Activated naive CD4-positive, alpha-beta T cell treated with anti-CD3 and anti-CD28 coated beads, Interleukin-2, amount 50 U/mL, for 72 hours (primary cell): ENCODE measurements at regions not wholly inside any gene's neighbourhood (a gene's known extent, or its start where the extent isn't known, plus 50 kb on each side); places are given as distances from the start of the nearest gene placed in this dataset.
A peak's percentile ranks its signal among the peaks of the same experiment; 100 is the strongest.

ENCODE experiments used
- ATAC-seq, 2 donors: fragments of 150-1000 bp; cut with Tn5 transposase; 2 replicates each; pipeline ENCODE4 v1.10.0; 2021; ENCODE audit warnings: mild to moderate bottlenecking in 2 of 2, moderate library complexity in 2 of 2
- DNase-seq, 2 donors: peaks; one replicate each; pipeline ENCODE4 v3.0.0; 2021 to 2022; ENCODE audit warnings: low spot score in 2 of 2
- H3K27ac Mint-ChIP-seq, 2 donors: one replicate each; pipeline ENCODE4 v1.8.0; 2022; ENCODE audit warnings: mild to moderate bottlenecking in 2 of 2, mixed read lengths in 2 of 2
- H3K36me3 Mint-ChIP-seq, 2 donors: one replicate each; pipeline ENCODE4 v1.8.0; 2022; ENCODE audit warnings: mixed read lengths in 2 of 2
- H3K9me3 Mint-ChIP-seq, 2 donors: one replicate each; pipeline ENCODE4 v1.8.0; 2022; ENCODE audit warnings: mixed read lengths in 2 of 2

DNA sequence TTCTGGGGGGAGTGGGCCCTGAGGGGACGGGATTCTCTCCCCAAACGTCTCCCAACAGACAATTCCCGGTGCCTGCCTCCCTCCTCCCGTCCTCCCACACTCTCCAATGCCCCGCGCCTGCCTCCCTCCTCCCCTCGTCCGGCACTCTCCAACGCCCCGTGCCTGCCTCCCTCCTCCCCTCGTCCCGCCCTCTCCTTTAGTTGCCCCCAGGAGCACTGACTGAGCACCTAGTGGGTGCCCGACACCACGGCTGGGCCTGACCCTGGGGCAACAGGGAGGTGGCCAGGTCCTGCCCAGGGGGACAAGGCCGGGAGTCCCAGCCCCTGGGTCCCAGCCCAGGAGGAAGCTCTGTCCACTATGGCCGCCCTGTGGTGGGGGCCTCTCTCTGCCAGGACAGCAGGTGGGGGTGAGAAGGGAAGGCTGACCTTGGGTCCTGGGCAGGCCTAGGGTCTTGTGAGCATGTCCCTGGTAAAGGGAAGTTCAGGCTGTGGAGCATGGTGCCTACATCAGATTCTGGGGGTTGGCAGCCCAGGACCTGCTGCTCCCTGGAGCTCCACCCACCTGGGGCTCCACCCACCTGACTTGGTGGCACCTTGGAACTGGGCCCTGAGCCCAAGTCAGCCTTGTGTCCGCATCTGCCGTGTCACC, 942.3 kb downstream of the BRD1 start:
- peak in 1 of 2 donors; percentile 33 for DNase-seq
- H3K36me3 Mint-ChIP-seq = no peaks in the 10 kb centered on the region
- H3K27ac Mint-ChIP-seq = no peak overlapping the region
- H3K9me3 Mint-ChIP-seq = no peaks in the 10 kb centered on the region
- ATAC-seq = no peak

DNA sequence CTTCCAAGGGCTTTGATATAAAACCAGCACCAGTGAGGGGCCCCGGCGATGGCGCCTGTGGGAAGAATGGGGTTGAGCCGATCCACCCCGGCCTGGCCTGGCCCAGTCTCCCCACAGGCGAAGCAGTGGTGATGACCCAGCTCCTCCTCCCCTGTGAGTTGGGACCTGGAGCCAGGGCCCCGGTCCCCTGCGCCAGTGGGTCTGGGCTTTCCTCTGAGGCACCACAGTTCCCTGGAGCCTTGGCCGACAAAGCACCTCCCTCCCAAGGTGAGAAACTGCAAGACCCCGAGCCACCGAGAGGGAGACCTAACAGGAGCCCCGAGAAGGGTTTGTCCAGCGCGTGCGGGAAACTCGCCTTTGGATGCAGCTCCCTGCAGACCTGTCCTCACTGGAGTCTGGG, 942.9 kb downstream of the BRD1 start:
- no peaks in the 10 kb centered on the region for H3K36me3 Mint-ChIP-seq
- DNase-seq (peak in 1 of 2 donors; percentile 37), ATAC-seq (no peak)
- H3K9me3 Mint-ChIP-seq = no peaks in the 10 kb centered on the region
- no peak overlapping the region for H3K27ac Mint-ChIP-seq

DNA sequence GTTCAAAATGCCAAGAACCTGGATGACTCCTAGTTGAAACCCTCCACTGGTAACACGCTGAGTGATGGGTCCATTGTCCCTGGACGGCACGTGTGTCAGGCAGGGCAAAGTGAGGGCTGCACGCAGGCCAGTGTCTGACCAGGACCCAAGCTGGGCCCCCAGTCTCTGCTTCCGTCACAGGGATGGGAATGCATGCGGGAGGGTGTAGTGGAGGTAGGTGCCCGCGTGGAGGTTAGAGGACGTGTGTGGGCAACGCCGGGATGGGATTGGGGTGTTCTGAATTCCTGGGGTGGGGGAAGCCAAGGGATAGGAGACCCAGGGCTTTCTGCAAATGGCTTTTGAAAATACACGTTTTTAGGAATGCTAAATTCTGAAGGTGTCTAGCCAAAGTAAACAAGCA, 943.3 kb downstream of the BRD1 start:
- DNase-seq (peak in 1 of 2 donors; percentile 23), ATAC-seq (no peak)

DNA sequence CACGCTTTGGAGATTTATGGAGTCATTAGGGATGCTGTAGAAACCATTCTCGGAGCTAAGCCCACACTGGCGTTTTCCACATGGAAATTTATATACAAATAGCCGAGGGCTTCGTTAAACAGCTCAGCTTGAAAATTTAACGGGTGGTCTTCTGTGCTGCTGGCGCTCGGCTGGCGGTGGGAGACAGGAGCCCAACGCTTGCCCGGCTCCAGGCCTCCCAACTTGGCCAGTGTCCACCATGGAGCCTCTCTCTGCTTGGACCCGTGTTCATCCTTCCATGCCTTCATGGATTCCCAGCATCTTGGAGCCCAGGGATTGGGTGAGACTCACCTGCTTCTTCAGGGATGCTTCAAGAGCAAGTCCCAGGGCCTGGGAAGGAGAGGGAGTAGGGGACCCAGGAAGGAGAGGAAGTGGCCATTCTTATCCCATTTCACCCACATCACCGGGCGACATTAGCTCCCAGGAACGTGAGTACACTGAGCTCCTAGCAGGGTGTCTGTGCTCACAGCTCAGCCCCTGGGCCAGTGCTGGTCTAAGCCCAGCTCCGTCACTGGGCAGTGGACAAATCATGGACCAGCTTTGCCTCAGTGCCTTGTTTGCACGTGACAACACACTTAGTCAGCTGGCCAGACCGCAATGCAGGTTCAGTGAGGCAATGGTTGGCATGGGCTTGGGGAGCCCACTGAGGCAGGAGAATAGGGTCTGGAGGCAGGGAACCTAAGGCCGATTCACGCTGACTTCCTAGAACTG, 944.3 kb downstream of the BRD1 start:
- Mint-ChIP-seq H3K27ac (no peak overlapping the region), H3K36me3 (no peaks in the 10 kb centered on the region), H3K9me3 (no peaks in the 10 kb centered on the region)
- ATAC-seq (no peak), DNase-seq (no peak)

More for the DNA sequence above, 943.3 kb downstream of the BRD1 start:
- Mint-ChIP-seq H3K27ac (no peak overlapping the region), H3K36me3 (no peaks in the 10 kb centered on the region), H3K9me3 (no peaks in the 10 kb centered on the region)

DNA sequence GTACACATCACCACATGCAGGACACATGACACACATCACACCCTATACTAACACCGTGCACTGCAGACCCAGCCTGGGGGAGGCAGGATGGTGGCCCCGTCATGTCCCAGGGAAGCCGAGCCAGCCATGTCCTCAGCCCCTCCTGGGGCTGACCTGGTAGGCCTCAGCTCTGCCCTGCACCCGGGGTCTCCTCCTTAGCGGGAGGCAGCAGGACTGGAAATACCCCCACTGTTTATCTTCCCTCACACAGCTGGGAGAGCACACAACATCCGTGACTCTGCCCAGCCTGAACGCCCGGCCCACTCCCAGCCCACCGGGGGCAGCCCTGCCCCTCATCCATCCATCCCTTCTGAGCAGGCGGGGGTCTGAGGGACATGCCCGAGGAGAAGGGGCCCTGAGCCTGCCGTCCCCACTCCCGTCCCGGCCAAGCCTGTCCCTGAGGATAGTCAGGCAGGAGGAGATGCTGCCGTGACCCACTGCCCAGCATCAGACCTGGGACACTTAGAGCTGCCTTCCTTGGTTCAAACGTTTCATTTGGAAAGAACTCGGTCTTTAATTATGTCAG, 945.0 kb downstream of the BRD1 start:
- Mint-ChIP-seq H3K27ac (no peak overlapping the region), H3K9me3 (no peaks in the 10 kb centered on the region), H3K36me3 (no peaks in the 10 kb centered on the region)
- ATAC-seq (no peak), DNase-seq (no peak)

DNA sequence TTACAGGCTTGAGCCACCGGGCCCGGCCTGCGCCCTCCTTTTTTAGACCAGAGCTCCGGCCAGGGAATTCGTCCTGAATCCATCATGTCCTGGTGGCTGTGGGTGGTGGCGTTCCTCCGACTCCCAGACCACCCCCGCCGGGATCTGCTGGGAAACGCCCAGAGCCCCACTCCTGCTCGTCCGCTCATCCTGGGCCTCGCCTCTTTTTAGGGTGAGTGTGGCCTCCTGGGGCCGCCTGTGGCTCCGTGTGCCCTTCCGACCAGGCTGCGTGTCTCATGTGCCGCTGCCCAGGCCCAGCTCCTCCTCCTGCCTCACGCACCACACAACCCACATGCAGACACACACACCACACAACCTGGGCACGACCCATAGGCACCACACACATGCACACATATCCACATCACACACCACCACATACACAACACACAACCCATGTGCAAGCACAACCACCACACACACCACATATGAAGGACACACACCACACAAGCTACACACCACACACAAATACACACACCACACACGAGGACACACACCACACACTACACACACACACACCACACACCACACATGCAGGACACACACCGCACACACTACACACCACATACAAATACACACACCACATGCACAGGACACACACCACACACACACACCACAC, 946.2 kb downstream of the BRD1 start:
- H3K36me3 Mint-ChIP-seq = no peaks in the 10 kb centered on the region
- no peak for DNase-seq
- no peak for ATAC-seq
- no peak overlapping the region for H3K27ac Mint-ChIP-seq
- no peaks in the 10 kb centered on the region for H3K9me3 Mint-ChIP-seq

DNA sequence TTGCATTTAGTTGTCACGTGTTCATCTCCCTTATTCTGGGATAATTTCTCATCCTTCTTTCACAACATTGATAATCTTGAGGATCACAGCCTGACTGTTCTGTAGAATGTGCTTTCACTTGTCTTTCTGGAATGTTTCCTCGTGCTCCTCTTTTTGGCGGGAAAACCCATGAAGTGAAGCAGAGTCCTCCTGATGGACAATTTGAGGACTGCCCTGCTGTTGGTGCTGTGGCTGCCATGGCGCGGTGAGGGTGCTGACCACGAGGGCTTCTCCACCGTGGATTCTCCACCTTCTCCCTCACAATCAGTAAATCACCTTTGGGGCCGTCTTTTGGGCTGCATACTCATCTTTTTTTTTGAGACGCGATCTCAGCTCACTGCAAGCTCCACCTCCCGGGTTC, 946.9 kb downstream of the BRD1 start:
- ATAC-seq (no peak), DNase-seq (no peak)
- Mint-ChIP-seq H3K36me3 (no peaks in the 10 kb centered on the region), H3K27ac (no peak overlapping the region), H3K9me3 (no peaks in the 10 kb centered on the region)

DNA sequence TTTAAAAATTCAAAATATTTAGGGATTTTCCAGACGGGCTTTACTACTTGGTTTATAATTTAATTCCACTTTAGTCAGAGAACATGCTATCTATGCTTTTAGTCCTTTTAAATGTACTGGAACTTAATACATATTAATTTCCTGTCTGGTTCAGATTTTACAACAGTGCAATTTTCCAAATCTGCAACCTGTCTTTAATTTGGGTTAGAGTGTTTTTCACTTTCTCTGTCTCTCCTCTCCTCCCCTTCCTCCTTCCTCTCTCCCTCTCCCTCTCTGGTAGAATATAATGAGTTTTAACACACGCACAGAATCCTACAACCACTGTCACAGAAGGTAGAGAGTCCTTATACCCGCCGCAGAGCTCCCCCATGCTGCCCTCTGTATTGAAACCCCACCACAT, 950.7 kb downstream of the BRD1 start:
- no peak for ATAC-seq
- H3K27ac Mint-ChIP-seq = no peak overlapping the region
- no peaks in the 10 kb centered on the region for H3K9me3 Mint-ChIP-seq
- no peak for DNase-seq
- H3K36me3 Mint-ChIP-seq = no peaks in the 10 kb centered on the region

DNA sequence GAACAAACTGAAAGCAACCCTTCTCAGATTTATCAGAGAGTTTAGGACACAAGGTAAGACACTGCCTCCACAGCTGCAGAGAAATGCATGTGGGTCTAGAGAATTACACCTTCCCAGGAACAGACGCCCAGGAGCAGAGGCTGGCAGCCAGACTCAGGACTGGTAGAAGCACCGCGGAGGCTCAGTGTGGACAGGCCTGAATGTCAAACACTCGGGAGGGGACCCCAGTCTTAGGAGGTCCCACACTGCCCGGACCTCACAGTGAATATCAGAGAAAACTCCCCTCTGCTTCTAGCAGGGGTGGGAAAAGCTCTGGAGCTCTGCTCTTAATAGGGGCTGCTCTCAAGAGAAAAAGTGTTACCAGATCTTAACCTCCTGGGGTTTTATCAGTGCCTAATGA, 952.7 kb downstream of the BRD1 start:
- DNase-seq (no peak), ATAC-seq (no peak)
- peaks cover 5 to 7% of the 10 kb centered on the region in 2 donors for H3K36me3 Mint-ChIP-seq
- no peak overlapping the region for H3K27ac Mint-ChIP-seq
- H3K9me3 Mint-ChIP-seq = peaks cover 0 to 4% of the 10 kb centered on the region in 2 donors

DNA sequence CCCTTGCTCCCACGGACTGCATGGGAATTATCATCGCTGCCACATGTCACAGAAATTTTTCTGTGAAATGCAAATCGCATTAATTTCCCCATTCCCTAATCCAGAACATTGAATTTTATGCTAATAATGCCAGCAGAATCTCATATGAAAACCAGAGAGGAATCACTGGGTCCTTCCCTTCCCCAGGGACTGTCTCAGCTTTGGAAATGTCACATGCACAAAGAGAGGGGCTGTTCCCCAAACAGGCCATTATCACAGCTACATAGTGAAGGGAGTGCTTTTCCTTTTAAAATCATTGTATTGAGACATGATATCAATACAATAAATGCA, 954.5 kb downstream of the BRD1 start:
- no peak for ATAC-seq
- Mint-ChIP-seq H3K9me3 (peaks cover 0 to 4% of the 10 kb centered on the region in 2 donors), H3K27ac (no peak overlapping the region), H3K36me3 (peaks cover 5 to 7% of the 10 kb centered on the region in 2 donors)
- no peak for DNase-seq

DNA sequence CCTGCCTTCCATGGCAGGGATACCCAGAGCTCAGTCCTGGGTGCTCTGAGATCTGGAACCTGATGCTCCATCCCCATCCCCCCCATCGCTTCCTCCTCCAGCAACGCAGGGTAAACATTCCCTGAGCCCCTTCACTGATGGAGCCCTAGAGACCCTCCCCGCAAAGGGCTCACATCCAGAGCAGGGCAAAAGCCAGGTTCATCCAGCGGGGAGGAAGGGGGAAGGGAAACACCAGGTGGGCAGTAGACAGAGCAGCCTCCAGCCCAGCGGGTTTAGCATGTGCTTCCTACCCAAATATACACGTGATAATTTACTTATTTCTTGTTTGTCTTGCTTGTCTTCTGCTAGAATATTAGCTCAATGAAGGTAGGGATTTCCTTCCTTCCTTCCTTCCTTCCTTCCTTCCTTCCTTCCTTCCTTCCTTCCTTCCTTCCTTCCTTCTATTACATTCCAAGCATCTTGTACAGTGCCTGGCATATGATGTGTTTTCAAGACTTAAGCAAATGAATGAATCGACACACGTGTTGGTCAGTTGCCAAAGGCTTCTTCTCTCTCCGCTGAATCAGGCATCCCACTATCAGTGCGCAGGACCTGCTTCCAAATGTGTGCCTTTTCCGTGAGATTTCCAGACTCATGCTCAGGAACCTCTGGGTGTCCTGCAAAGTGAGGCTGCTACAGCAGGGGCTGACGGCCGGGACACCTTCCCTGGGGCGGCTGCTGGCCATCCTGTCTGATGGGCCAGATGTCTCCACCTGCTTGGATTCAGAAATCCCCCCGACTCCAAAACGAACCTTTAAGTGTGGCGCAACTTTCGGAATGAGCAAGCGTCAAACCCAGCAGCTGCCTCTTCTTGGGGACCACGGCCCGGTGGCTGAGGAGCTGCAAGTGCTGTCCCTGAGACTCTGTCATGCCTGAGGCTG, 955.1 kb downstream of the BRD1 start:
- Mint-ChIP-seq H3K36me3 (peaks cover 5 to 7% of the 10 kb centered on the region in 2 donors), H3K9me3 (peaks cover 0 to 4% of the 10 kb centered on the region in 2 donors)
- DNase-seq = no peak

DNA sequence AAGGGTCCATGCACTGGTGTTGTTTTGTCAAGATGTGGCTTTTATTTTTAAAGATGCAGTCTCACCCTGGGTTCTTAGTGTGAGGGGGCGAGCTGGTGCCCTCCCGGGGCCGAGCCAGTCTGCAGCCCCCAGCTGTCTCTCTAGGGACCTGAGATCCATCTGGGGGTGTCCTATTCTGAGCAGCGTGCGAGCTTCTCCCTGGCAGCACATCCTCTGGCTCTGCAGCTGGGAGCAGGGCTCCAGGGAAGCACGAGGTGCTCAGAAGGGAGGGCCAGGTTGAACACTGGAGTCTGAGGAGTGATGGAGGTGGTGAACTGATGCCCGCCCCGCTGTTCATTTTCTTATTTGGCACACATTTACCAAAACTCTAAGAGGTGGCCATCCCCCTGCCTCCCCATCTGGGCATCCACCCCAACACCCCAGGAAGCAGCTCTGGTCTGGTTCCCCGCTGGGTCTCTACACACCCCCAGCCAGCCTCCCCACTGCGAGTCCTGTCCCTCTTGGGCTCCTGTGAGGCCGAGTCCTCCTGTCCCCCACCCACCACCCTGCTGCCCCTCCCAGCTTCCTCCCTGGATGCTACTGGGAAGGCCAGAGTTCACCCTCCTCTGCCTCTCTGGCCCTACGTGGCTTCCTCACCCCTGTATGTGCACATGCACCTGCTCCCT, 956.4 kb downstream of the BRD1 start:
- ATAC-seq (no peak), DNase-seq (no peak)
- Mint-ChIP-seq H3K27ac (no peak overlapping the region), H3K9me3 (peaks cover 0 to 4% of the 10 kb centered on the region in 2 donors), H3K36me3 (peaks cover 5 to 7% of the 10 kb centered on the region in 2 donors)

More for the DNA sequence above, 955.1 kb downstream of the BRD1 start:
- no peak for ATAC-seq
- no peak overlapping the region for H3K27ac Mint-ChIP-seq

DNA sequence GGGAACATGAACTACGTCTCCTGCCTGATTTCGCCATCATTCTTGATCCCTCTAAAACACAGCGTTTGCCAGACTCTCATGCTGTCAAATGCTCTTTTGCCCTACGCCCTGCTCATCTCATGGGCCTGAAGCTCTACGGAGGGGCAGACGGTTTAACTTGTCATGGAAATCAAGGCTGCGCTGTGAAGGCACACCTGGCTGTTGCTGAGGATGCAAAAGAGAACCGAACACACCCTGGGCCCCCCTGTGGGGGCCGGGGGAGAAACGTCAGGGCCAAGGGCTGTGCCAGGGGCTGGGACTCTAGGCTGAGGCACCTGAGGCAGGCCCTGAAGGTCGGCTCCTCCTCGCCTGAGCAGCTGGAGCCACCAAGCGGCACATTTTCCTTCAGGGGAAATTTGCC, 957.2 kb downstream of the BRD1 start:
- H3K9me3 Mint-ChIP-seq = peaks cover 0 to 4% of the 10 kb centered on the region in 2 donors
- ATAC-seq (no peak), DNase-seq (no peak)
- no peak overlapping the region for H3K27ac Mint-ChIP-seq
- peaks cover 5 to 7% of the 10 kb centered on the region in 2 donors for H3K36me3 Mint-ChIP-seq

DNA sequence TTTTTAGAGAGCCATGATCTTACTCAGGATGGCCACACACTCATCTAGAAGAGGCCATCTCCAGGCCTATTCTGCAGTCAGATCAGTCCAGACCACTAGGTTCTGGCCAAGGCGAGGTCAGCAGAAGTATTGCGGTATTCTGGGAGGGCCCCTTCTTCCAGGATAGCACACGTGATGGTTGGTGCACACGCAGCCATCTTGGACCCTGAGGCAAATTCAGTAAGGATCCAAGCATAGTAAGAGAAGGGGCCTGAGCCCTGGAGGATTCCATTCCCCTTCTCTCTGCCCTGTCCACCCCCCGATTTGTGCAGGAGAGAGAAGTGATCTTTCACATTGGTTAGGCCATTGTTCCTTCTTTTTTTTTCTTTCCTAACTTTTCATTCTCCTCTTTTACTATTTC, 957.9 kb downstream of the BRD1 start:
- Mint-ChIP-seq H3K9me3 (peaks cover 0 to 4% of the 10 kb centered on the region in 2 donors), H3K27ac (no peak overlapping the region), H3K36me3 (peaks cover 5 to 7% of the 10 kb centered on the region in 2 donors)
- ATAC-seq (no peak), DNase-seq (no peak)

DNA sequence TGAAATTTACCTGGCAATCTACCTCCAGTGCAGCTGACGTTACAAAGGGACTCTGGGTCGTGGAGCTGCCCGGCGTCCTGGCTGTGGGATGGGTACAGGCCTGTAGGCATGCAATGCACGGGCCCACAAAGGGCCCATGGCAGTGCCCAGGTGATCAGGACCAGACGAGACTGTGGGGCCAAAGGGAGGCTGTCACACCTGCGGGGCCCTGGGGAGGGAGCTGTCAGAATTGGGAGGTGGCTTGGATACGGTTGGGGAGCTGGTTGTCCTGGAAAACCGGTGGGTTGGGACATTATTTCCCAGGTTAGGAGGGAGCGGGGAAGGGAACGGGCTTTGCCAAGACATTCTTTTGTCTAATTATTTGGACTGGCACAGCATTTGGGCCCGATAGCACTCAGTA, 958.5 kb downstream of the BRD1 start:
- DNase-seq = no peak
- no peak overlapping the region for H3K27ac Mint-ChIP-seq
- ATAC-seq = no peak
- peaks cover 5 to 7% of the 10 kb centered on the region in 2 donors for H3K36me3 Mint-ChIP-seq
- peaks cover 0 to 4% of the 10 kb centered on the region in 2 donors for H3K9me3 Mint-ChIP-seq

DNA sequence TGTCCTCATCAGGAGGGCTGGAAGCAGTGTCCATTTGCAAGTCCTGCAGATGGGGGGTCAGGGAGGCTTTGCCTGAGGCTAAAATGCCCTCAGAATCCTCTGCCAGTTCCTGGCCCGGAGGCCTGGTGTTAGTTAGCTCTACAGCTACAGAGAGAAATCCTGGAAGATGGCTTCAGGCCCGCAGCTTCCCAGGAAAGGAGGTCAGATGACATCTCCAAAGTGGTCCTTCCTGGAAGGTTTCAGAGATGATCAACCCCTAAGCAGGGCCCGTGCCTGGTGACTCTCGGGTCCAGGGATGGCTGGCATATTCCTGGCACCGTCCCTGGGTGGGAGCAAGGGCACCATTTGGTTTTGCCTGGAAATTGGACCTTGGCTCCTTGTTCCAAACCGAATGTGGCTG, 959.1 kb downstream of the BRD1 start:
- H3K9me3 Mint-ChIP-seq = peaks cover 0 to 4% of the 10 kb centered on the region in 2 donors
- DNase-seq = no peak
- no peak overlapping the region for H3K27ac Mint-ChIP-seq
- peaks cover 5 to 7% of the 10 kb centered on the region in 2 donors for H3K36me3 Mint-ChIP-seq
- no peak for ATAC-seq
